Stomach (tissue), 8 donors: ENCODE measurements at regions not wholly inside any gene's neighbourhood (a gene's known extent, or its start where the extent isn't known, plus 50 kb on each side); places are given as distances from the start of the nearest gene placed in this dataset.

ENCODE experiments used
- DNase-seq, 2 donors: peaks; one replicate each; pipeline versions ENCODE4 v3.0.0 to v3.0.0-alpha.2; 2013 to 2019
- H3K27ac ChIP-seq, 5 donors: fragments of 200-600 bp in 4 of 5; sonication (generic) in 4 of 5; one replicate each; pipeline ENCODE4 v1.5.1; 2013 to 2019; ENCODE audit warnings: mild to moderate bottlenecking in 1 of 5, moderate library complexity in 1 of 5
- H3K27me3 ChIP-seq, 3 donors: fragments of 200-600 bp; sonication (generic); one replicate each; pipeline ENCODE4 v1.5.1; 2017 to 2019; ENCODE audit warnings: mixed run types in 1 of 3
- H3K36me3 ChIP-seq, 4 donors: fragments of 200-600 bp; sonication (generic); 1 replicate in 3 of 4; 2 replicates in 1 of 4; pipeline ENCODE4 v1.5.1; 2016 to 2019
- H3K4me1 ChIP-seq, 4 donors: fragments of 200-600 bp; sonication (generic); one replicate each; pipeline ENCODE4 v1.5.1; 2016 to 2019
- H3K4me3 ChIP-seq, 4 donors: fragments of 200-600 bp; sonication (generic) in 3 of 4; one replicate each; pipeline ENCODE4 v1.5.1; 2016 to 2019; ENCODE audit warnings: mild to moderate bottlenecking in 1 of 4
- H3K9me3 ChIP-seq, 4 donors: fragments of 200-600 bp; sonication (generic); one replicate each; pipeline ENCODE4 v1.5.1; 2016 to 2019
- EP300 ChIP-seq: sonication (generic); formaldehyde crosslinking; IDR thresholded peaks from one replicate; pipeline ENCODE4 v1.6.1; 2017; ENCODE audit warnings: antibody characterized with exemption
- POLR2A ChIP-seq, 4 donors: fragments of 450-650 bp; IDR thresholded peaks; one replicate each; pipeline ENCODE4 v1.6.1; 2016; ENCODE audit warnings: antibody characterized with exemption in 4 of 4, control low read depth in 2 of 4, mild to moderate bottlenecking in 1 of 4, moderate library complexity in 1 of 4
- POLR2AphosphoS5 ChIP-seq, 3 donors: sonication (generic); formaldehyde crosslinking; IDR thresholded peaks; one replicate each; pipeline ENCODE4 v1.6.1; 2016; ENCODE audit warnings: antibody characterized with exemption in 3 of 3
- WGBS, 5 donors: extraction: QIAGEN DNeasy Blood & Tissue Kit in 3 of 5; methylation state at CpG; one replicate each; pipeline versions ENCODE4 v1.1.5 to v1.1.7; 2013 to 2018; 5-methylcytosine and 5-hydroxymethylcytosine counted together
- intact Hi-C: fragments of 100-400 bp; cut with DNase I; formaldehyde crosslinking; loops from one replicate; pipeline ENCODE4 v1.15.1; 2023; ENCODE audit warnings: low total_unique reads
- TF ChIP-seq, protein P1 (sequence below), 7 experiments: fragments of 450-650 bp in 4 of 7; fragments of 200-600 bp in 3 of 7; sonication (generic) in 3 of 7; IDR thresholded peaks; one replicate each; pipeline ENCODE4 v1.5.1; 2016 to 2019; ENCODE audit warnings: antibody characterized with exemption in 7 of 7, control low read depth in 2 of 7, mild to moderate bottlenecking in 1 of 7
- donor health status: healthy with polysubstance abuse.
- donor health status: Bipolar disorder and iron deficiency.
- donor health status: healthy.

DNA sequence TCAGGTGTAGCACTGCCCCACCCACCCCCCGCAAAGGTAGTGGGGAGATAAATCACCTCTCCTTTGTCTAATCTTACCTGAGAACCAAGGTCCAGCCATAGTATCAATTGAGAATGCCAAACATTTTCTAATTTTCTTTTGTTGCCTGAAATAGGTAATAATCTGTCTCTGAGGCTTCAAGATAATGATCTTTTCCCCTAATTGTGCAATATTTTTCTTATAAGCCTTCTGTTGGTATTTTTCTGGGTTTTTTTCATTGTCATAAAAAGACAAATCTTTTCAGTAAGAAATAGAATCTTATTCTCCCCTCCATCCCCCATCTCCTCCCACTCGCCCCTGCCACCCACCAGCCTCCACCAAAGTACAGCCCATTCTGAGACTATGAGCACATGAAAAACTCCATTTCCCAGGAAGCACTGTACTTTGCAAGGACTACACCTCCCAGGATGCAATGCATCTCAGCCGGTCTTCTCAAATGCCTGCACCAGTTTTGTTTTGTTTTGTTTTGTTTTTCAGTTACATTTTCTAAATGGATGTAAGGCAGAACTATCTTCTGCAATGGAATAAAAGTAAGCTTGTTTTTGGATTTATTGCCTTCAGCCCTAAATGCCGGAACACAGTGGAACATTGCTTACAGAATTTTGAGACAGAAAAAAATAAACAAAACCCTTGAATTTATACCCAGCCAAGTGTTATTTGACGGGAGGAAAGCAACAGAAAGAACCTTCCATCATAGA lies 268.0 kb downstream of the TFAP2A start:
- peaks cover 0 to 5% (median 0%) of the 10 kb centered on the region in 3 donors for H3K27me3 ChIP-seq
- H3K9me3 ChIP-seq = no peaks in the 10 kb centered on the region
- H3K27ac ChIP-seq = no peak overlapping the region
- 24 to 39% (median 30%) methylated on average over 5 of the region's 5 CpGs for WGBS, 5 donors
- TF ChIP-seq, protein P1, sequence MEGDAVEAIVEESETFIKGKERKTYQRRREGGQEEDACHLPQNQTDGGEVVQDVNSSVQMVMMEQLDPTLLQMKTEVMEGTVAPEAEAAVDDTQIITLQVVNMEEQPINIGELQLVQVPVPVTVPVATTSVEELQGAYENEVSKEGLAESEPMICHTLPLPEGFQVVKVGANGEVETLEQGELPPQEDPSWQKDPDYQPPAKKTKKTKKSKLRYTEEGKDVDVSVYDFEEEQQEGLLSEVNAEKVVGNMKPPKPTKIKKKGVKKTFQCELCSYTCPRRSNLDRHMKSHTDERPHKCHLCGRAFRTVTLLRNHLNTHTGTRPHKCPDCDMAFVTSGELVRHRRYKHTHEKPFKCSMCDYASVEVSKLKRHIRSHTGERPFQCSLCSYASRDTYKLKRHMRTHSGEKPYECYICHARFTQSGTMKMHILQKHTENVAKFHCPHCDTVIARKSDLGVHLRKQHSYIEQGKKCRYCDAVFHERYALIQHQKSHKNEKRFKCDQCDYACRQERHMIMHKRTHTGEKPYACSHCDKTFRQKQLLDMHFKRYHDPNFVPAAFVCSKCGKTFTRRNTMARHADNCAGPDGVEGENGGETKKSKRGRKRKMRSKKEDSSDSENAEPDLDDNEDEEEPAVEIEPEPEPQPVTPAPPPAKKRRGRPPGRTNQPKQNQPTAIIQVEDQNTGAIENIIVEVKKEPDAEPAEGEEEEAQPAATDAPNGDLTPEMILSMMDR (IDR thresholded peaks at IDR 0.05) = peak in 1 of 7 experiments; percentile 4
- no peak for TF ChIP-seq POLR2A (IDR thresholded peaks at IDR 0.05)
- H3K36me3 ChIP-seq = no peaks in the 10 kb centered on the region
- peak overlapping the region in 3 of 4 donors; percentile 30 to 41 (median 33) for H3K4me3 ChIP-seq
- intact Hi-C loops = no loop called here
- DNase-seq = peak in 1 of 2 donors; percentile 74
- peaks cover 0 to 9% (median 0%) of the 10 kb centered on the region in 4 donors for H3K4me1 ChIP-seq

- no peak for DNase-seq
Observed at GRCh38 chr6:10144772-10145171, 270.1 kb downstream of the TFAP2A start.

GRCh38 chr6:10141746-10142443 lies 273.0 kb downstream of the TFAP2A start:
- no peak for DNase-seq
- no peak for TF ChIP-seq POLR2AphosphoS5 (IDR thresholded peaks at IDR 0.05)
- no peak for TF ChIP-seq POLR2A (IDR thresholded peaks at IDR 0.05)
- TF ChIP-seq, protein P1 (IDR thresholded peaks at IDR 0.05) = no peak
- no peak for TF ChIP-seq EP300
- 44 to 59% (median 48%) methylated on average over 3 of the region's 3 CpGs for WGBS, 5 donors
- no peaks in the 10 kb centered on the region for H3K27me3 ChIP-seq
- H3K36me3 ChIP-seq = no peaks in the 10 kb centered on the region
- H3K4me1 ChIP-seq = peaks cover 0 to 2% (median 0%) of the 10 kb centered on the region in 4 donors
- no peak overlapping the region for H3K27ac ChIP-seq
- intact Hi-C loops = no loop called here
- H3K9me3 ChIP-seq = no peaks in the 10 kb centered on the region
- no peak overlapping the region for H3K4me3 ChIP-seq

More at GRCh38 chr6:10144772-10145171, 270.1 kb downstream of the TFAP2A start:
- 38 to 70% (median 64%) methylated on average over 1 of the region's 1 CpG for WGBS, 5 donors
- H3K27ac ChIP-seq = no peak overlapping the region
- H3K36me3 ChIP-seq = no peaks in the 10 kb centered on the region
- H3K4me1 ChIP-seq = peaks cover 0 to 9% (median 0%) of the 10 kb centered on the region in 4 donors
- TF ChIP-seq EP300 (no peak), POLR2AphosphoS5 (IDR thresholded peaks at IDR 0.05) (no peak), POLR2A (IDR thresholded peaks at IDR 0.05) (no peak)
- TF ChIP-seq, protein P1 (IDR thresholded peaks at IDR 0.05) = no peak
- no peaks in the 10 kb centered on the region for H3K9me3 ChIP-seq
- H3K4me3 ChIP-seq = no peak overlapping the region
- H3K27me3 ChIP-seq = peaks cover 0 to 5% (median 0%) of the 10 kb centered on the region in 3 donors
- intact Hi-C loops = no loop called here

GRCh38 chr6:10140824-10141223 lies 274.1 kb downstream of the TFAP2A start:
- H3K9me3 ChIP-seq = no peaks in the 10 kb centered on the region
- H3K4me3 ChIP-seq = no peak overlapping the region
- TF ChIP-seq POLR2AphosphoS5 (IDR thresholded peaks at IDR 0.05) = no peak
- no peak for TF ChIP-seq POLR2A (IDR thresholded peaks at IDR 0.05)
- TF ChIP-seq, protein P1 (IDR thresholded peaks at IDR 0.05) = no peak
- no peak for TF ChIP-seq EP300
- no peaks in the 10 kb centered on the region for H3K27me3 ChIP-seq
- 34 to 51% (median 48%) methylated on average over 3 of the region's 3 CpGs for WGBS, 5 donors
- no peaks in the 10 kb centered on the region for H3K36me3 ChIP-seq
- DNase-seq = no peak
- no peak overlapping the region for H3K27ac ChIP-seq
- H3K4me1 ChIP-seq = no peaks in the 10 kb centered on the region
- intact Hi-C loops = no loop called here
